ENCODE measurements at regions not wholly inside any gene's neighbourhood (a gene's known extent, or its start where the extent isn't known, plus 50 kb on each side); places are given as distances from the start of the nearest gene placed in this dataset.

DNA sequence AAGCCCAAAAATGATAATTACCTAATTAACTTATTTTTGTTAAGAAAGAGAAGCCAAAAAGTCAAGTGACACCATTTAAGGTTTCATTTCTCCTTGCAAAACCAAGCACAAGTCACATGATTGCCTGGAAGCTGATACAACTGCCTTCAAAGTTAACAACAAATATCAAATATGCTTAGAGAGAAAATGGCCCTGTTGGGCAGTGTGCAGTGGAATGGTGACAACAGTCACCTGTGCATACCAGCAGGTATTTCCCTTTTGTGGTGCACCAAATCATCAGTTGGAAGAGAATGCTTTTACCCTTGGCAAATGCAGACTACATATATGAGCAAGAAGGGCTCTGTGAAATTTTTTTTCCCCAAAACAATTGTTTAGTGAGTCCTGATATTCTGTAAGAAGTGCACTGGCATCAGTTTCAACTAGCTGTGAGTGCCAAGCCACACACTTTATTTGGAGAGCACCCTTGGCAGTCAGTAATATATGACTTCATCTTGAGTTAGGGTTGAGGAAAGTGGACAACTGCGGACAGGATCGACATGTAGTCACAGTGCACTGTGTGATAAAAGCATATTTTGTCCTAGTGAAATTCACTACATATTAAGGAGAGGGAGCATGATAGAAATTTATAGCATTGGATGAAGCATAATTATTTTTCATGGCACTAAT is 74.9 kb upstream of the DOCK10 start:
- TF ChIP-seq EZH2 (IDR thresholded peaks at IDR 0.05; ENCODE audit: low read length): no peak
- TF ChIP-seq, protein P1, sequence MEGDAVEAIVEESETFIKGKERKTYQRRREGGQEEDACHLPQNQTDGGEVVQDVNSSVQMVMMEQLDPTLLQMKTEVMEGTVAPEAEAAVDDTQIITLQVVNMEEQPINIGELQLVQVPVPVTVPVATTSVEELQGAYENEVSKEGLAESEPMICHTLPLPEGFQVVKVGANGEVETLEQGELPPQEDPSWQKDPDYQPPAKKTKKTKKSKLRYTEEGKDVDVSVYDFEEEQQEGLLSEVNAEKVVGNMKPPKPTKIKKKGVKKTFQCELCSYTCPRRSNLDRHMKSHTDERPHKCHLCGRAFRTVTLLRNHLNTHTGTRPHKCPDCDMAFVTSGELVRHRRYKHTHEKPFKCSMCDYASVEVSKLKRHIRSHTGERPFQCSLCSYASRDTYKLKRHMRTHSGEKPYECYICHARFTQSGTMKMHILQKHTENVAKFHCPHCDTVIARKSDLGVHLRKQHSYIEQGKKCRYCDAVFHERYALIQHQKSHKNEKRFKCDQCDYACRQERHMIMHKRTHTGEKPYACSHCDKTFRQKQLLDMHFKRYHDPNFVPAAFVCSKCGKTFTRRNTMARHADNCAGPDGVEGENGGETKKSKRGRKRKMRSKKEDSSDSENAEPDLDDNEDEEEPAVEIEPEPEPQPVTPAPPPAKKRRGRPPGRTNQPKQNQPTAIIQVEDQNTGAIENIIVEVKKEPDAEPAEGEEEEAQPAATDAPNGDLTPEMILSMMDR (optimal IDR thresholded peaks at IDR 0.05 in 1 of 3, IDR thresholded peaks at IDR 0.05 in 1 of 3, conservative IDR thresholded peaks at IDR 0.05 in 1 of 3; ENCODE audit: extremely low read depth in 1 of 3, insufficient read depth in 2 of 3, low read length in 3 of 3): no peak

All from keratinocyte (primary cell).